ENCODE measurements at regions not wholly inside any gene's neighbourhood (a gene's known extent, or its start where the extent isn't known, plus 50 kb on each side); places are given as distances from the start of the nearest gene placed in this dataset.

DNA sequence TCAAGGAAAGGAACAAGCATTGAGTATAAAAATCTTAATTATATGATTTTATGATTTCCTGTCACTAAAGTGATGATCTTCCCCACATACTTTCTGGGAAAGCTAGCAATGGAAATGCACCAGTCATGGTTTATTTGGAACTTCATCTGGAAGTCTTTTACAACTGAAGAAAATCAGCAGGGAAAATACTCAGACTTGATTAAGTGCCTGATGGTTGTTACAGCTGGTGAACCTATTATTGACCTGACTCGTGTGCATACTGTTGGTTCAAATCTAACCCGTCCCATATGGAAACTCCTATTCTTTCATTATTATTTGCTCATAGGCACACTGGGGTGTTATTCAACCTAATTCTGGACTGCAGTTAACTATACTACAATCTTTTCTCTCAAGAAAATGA, 701.8 kb upstream of the CCDC54 start:
- TF ChIP-seq, protein P1, sequence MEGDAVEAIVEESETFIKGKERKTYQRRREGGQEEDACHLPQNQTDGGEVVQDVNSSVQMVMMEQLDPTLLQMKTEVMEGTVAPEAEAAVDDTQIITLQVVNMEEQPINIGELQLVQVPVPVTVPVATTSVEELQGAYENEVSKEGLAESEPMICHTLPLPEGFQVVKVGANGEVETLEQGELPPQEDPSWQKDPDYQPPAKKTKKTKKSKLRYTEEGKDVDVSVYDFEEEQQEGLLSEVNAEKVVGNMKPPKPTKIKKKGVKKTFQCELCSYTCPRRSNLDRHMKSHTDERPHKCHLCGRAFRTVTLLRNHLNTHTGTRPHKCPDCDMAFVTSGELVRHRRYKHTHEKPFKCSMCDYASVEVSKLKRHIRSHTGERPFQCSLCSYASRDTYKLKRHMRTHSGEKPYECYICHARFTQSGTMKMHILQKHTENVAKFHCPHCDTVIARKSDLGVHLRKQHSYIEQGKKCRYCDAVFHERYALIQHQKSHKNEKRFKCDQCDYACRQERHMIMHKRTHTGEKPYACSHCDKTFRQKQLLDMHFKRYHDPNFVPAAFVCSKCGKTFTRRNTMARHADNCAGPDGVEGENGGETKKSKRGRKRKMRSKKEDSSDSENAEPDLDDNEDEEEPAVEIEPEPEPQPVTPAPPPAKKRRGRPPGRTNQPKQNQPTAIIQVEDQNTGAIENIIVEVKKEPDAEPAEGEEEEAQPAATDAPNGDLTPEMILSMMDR (IDR thresholded peaks at IDR 0.05; ENCODE audit: control extremely low read depth, extremely low read depth): no peak
- ATAC-seq (ENCODE audit: insufficient read depth, low FRiP score): no peak
- WGBS, 2 donors: 78 to 82% methylated on average over 2 of the region's 2 CpGs

DNA sequence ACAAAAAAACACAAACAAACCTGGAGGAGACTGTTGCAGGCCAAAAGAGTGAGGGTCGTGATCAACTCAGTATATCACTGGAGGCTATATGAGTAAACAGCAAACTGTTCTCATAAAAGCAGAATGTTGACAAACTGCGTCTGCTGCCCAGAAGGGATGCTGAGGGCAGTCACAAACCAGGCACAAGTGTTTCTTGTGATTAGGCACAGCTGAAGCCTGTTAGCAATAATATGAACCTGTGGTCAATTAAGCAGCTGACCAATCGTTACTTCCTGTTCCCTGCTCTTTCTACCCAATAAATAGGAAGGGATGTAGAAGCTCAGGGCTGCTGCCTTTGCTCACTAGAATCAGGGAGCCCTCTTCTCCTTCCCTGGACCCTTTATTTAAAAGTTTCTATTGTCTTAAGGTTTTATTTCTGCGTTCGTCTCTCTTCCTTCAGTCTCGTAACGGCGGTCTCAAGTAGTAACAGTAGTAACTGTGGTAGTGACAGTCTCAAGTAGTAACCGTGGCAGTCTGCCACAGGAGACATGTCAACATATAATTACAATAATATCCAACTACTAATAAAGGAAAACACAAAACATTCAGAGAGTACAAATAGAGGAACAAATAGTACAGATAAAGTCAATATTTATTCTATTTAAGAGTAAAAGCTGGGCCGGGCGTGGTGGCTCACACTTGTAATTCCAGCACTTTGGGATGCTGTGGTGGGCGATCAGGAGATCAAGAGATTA, 698.4 kb upstream of the CCDC54 start:
- peaks cover 0 to 3% (median 0%) of the 10 kb centered on the region in 5 donors for H3K4me1 ChIP-seq (ENCODE audit: control insufficient read depth in 5 of 5, insufficient read depth in 5 of 5, low read length in 5 of 5)
- no peak overlapping the region for H3K27ac ChIP-seq (ENCODE audit: low read depth in 1 of 2, low read length in 1 of 2)
- no peaks in the 10 kb centered on the region for H3K27me3 ChIP-seq (ENCODE audit: control insufficient read depth in 3 of 3, insufficient read depth in 3 of 3, low read length in 2 of 3)
- no peak for DNase-seq
- ATAC-seq (ENCODE audit: insufficient read depth, low FRiP score): no peak
- WGBS, 2 donors: 81 to 85% methylated on average over 12 of the region's 12 CpGs
- no peaks in the 10 kb centered on the region for H3K36me3 ChIP-seq (ENCODE audit: control insufficient read depth in 4 of 4, insufficient read depth in 4 of 4, low read length in 4 of 4)
- no peak overlapping the region for H3K4me3 ChIP-seq
- H3K9ac ChIP-seq (ENCODE audit: insufficient read depth in 1 of 2, low read length in 2 of 2): no peak overlapping the region
- TF ChIP-seq, protein P1 (IDR thresholded peaks at IDR 0.05; ENCODE audit: control extremely low read depth, extremely low read depth): no peak
- no peaks in the 10 kb centered on the region for H3K9me3 ChIP-seq (ENCODE audit: control insufficient read depth in 4 of 4, insufficient read depth in 3 of 4, low read length in 3 of 4)

More for the DNA sequence above, 701.8 kb upstream of the CCDC54 start:
- Histone ChIP-seq H3K9ac (ENCODE audit: insufficient read depth in 1 of 2, low read length in 2 of 2) (no peak overlapping the region), H3K4me3 (no peak overlapping the region), H3K27me3 (ENCODE audit: control insufficient read depth in 3 of 3, insufficient read depth in 3 of 3, low read length in 2 of 3) (no peaks in the 10 kb centered on the region), H3K36me3 (ENCODE audit: control insufficient read depth in 4 of 4, insufficient read depth in 4 of 4, low read length in 4 of 4) (no peaks in the 10 kb centered on the region), H3K27ac (ENCODE audit: low read depth in 1 of 2, low read length in 1 of 2) (no peak overlapping the region), H3K4me1 (ENCODE audit: control insufficient read depth in 5 of 5, insufficient read depth in 5 of 5, low read length in 5 of 5) (peaks cover 0 to 3% (median 0%) of the 10 kb centered on the region in 5 donors), H3K9me3 (ENCODE audit: control insufficient read depth in 4 of 4, insufficient read depth in 3 of 4, low read length in 3 of 4) (no peaks in the 10 kb centered on the region)
- peak; percentile 46 to 95 (median 90) for DNase-seq

DNA sequence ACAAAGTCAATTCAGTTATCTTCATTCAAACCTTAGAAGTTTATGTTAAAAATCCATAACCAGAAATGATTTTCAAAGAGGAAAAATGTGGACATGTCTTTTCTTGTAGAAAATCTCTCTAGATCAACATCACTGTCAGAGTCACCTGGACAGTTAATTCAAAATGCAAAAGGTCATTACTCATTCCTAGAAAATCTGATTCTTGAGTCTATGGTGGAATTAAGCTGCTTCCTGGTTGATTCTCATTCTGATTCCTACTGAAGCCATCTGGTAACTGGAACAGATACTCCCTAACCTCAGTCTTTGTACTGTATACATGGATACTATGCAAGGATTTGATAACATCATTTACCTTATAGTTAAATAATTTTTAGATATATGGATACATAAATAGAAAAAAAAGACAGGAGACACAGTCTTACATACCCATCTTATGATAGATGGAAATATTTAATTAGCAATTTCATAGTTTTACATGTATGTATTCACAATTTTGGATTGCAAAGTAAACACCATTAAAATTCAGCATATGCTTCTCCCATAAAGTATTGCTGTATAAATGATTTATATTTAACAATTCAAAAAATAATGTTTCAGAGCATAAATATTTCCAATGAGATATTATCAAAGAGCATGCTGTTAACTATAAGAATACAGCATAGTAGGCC, 693.2 kb upstream of the CCDC54 start:
- H3K4me1 ChIP-seq (ENCODE audit: control insufficient read depth in 5 of 5, insufficient read depth in 5 of 5, low read length in 5 of 5): no peaks in the 10 kb centered on the region
- no peak overlapping the region for H3K27ac ChIP-seq (ENCODE audit: low read depth in 1 of 2, low read length in 1 of 2)
- no peak overlapping the region for H3K4me3 ChIP-seq
- DNase-seq (no peak), ATAC-seq (ENCODE audit: insufficient read depth, low FRiP score) (no peak)
- no peaks in the 10 kb centered on the region for H3K9me3 ChIP-seq (ENCODE audit: control insufficient read depth in 4 of 4, insufficient read depth in 3 of 4, low read length in 3 of 4)
- no peak overlapping the region for H3K9ac ChIP-seq (ENCODE audit: insufficient read depth in 1 of 2, low read length in 2 of 2)
- no peaks in the 10 kb centered on the region for H3K27me3 ChIP-seq (ENCODE audit: control insufficient read depth in 3 of 3, insufficient read depth in 3 of 3, low read length in 2 of 3)
- TF ChIP-seq, protein P1 (IDR thresholded peaks at IDR 0.05; ENCODE audit: control extremely low read depth, extremely low read depth): no peak
- H3K36me3 ChIP-seq (ENCODE audit: control insufficient read depth in 4 of 4, insufficient read depth in 4 of 4, low read length in 4 of 4): no peaks in the 10 kb centered on the region
